NT2/D1 (cell line): ENCODE measurements at regions not wholly inside any gene's neighbourhood (a gene's known extent, or its start where the extent isn't known, plus 50 kb on each side); places are given as distances from the start of the nearest gene placed in this dataset.

ENCODE experiments used
- SUZ12 ChIP-seq: IDR thresholded peaks from 2 replicates; pipeline ENCODE4 v1.6.1; 2011; ENCODE audit not compliant: insufficient read length, insufficient read depth; ENCODE audit errors: extremely low read depth
- YY1 ChIP-seq: IDR thresholded peaks from 2 replicates; pipeline ENCODE4 v1.6.1; 2011; ENCODE audit not compliant: insufficient read length, insufficient read depth

GRCh38 chr16:72437891-72438290 is 265.9 kb upstream of the PMFBP1 start:
- TF ChIP-seq YY1, result no peak
- no peak for TF ChIP-seq SUZ12
